IMR-90 (cell line): ENCODE measurements at regions not wholly inside any gene's neighbourhood (a gene's known extent, or its start where the extent isn't known, plus 50 kb on each side); places are given as distances from the start of the nearest gene placed in this dataset.

Source experiments
- ATAC-seq: fragments of 200-7000 bp; cut with Tn5 transposase; 2 replicates; pipeline ENCODE4 v1.9.1; 2020; ENCODE audit warnings: low read depth, mild to moderate bottlenecking, moderate library complexity
- BruUV-seq: library from RNA; stranded (reverse); fragments of 400-500 nt; replicated peaks from 2 replicates; lab custom pipeline; 2021; lab: Mats Ljungman, UMichigan
- CTCF ChIA-PET: fragments of 300-600 bp; formaldehyde crosslinking; extraction: SDS; loops from one replicate; lab custom pipeline; 2021; ENCODE audit warnings: antibody characterized with exemption; lab: Yijun Ruan, JAX
- POLR2A ChIA-PET: fragments of 300-600 bp; sonication (Branson Sonifier 250); formaldehyde crosslinking; loops from one replicate; lab custom pipeline; 2022; ENCODE audit warnings: antibody characterized with exemption; ENCODE audit not compliant: unreplicated experiment; lab: Charles Lee
- DNase-seq: peaks from one replicate; pipeline ENCODE4 v3.0.0; 2013
- H2AFZ ChIP-seq: replicated peaks from 2 replicates; pipeline ENCODE3; 2013; ENCODE audit warnings: low read length, mild to moderate bottlenecking; ENCODE audit not compliant: poor library complexity
- H2AK5ac ChIP-seq: 2 replicates; pipeline ENCODE4 v1.6.1; 2013; ENCODE audit warnings: low read depth, low read length, inconsistent platforms
- H2AK9ac ChIP-seq: replicated peaks from 2 replicates; pipeline ENCODE3; 2013; ENCODE audit warnings: mild to moderate bottlenecking, low read depth, low read length, moderate library complexity; ENCODE audit not compliant: poor library complexity
- H2BK120ac ChIP-seq: 2 replicates; pipeline ENCODE4 v1.6.1; 2013; ENCODE audit warnings: low read depth, low read length, inconsistent platforms
- H2BK15ac ChIP-seq: 3 replicates; pipeline ENCODE4 v1.6.1; 2013; ENCODE audit warnings: low read depth, low read length, inconsistent platforms
- H2BK20ac ChIP-seq: 2 replicates; pipeline ENCODE4 v1.6.1; 2013; ENCODE audit warnings: low read depth, mild to moderate bottlenecking, inconsistent platforms, low read length, moderate library complexity
- H2BK5ac ChIP-seq: 2 replicates; pipeline ENCODE4 v1.6.1; 2013; ENCODE audit warnings: mild to moderate bottlenecking, low read depth, low read length, inconsistent platforms; ENCODE audit not compliant: poor library complexity, severe bottlenecking
- H3K14ac ChIP-seq: replicated peaks from 2 replicates; pipeline ENCODE4 v1.6.1; 2013; ENCODE audit warnings: low read depth, low read length, inconsistent platforms
- H3K18ac ChIP-seq: 2 replicates; pipeline ENCODE4 v1.6.1; 2013; ENCODE audit warnings: low read depth, low read length, control low read depth
- H3K23ac ChIP-seq: 2 replicates; pipeline ENCODE4 v1.6.1; 2013; ENCODE audit warnings: low read depth, low read length, inconsistent platforms
- H3K27ac ChIP-seq: 2 replicates; pipeline ENCODE4 v1.5.1; 2013; ENCODE audit warnings: mild to moderate bottlenecking, control low read depth, low read length; ENCODE audit not compliant: insufficient read depth
- H3K27me3 ChIP-seq: 2 replicates; pipeline ENCODE4 v1.6.1; 2013; ENCODE audit warnings: low read length; ENCODE audit not compliant: control insufficient read depth, insufficient read depth
- H3K36me3 ChIP-seq: 2 replicates; pipeline ENCODE4 v1.6.1; 2013; ENCODE audit warnings: low read length, mixed read lengths; ENCODE audit not compliant: control insufficient read depth, insufficient read depth
- H3K4ac ChIP-seq: 2 replicates; pipeline ENCODE4 v1.6.1; 2013; ENCODE audit warnings: low read depth, low read length, inconsistent platforms
- H3K4me1 ChIP-seq: 2 replicates; pipeline ENCODE4 v1.6.1; 2013; ENCODE audit warnings: low read length, mixed read lengths; ENCODE audit not compliant: control insufficient read depth, insufficient read depth
- H3K4me2 ChIP-seq: 2 replicates; pipeline ENCODE4 v1.6.1; 2013; ENCODE audit warnings: low read depth, mild to moderate bottlenecking, control low read depth, low read length, moderate library complexity
- H3K4me3 ChIP-seq: 2 replicates; pipeline ENCODE4 v1.5.1; 2013; ENCODE audit warnings: low read depth, mild to moderate bottlenecking, control low read depth, low read length, moderate library complexity; ENCODE audit not compliant: insufficient read depth
- H3K56ac ChIP-seq: 2 replicates; pipeline ENCODE4 v1.6.1; 2013; ENCODE audit warnings: low read length, inconsistent platforms; ENCODE audit not compliant: insufficient read depth; ENCODE audit errors: extremely low read depth
- H3K79me1 ChIP-seq, 2 experiments: 2 replicates each; pipeline ENCODE4 v1.6.1; 2013; ENCODE audit warnings: low read length in 2 of 2, inconsistent platforms in 1 of 2, low read depth in 1 of 2
- H3K9ac ChIP-seq: 2 replicates; pipeline ENCODE4 v1.6.1; 2013; ENCODE audit warnings: low read depth, low read length, control low read depth
- H3K9me1 ChIP-seq: 2 replicates; pipeline ENCODE4 v1.6.1; 2013; ENCODE audit warnings: low read length, inconsistent platforms; ENCODE audit not compliant: insufficient read depth
- H3K9me3 ChIP-seq: 2 replicates; pipeline ENCODE4 v1.6.1; 2013; ENCODE audit warnings: low read length; ENCODE audit not compliant: control insufficient read depth, insufficient read depth
- H4K20me1 ChIP-seq: 2 replicates; pipeline ENCODE4 v1.6.1; 2013; ENCODE audit warnings: low read length, inconsistent platforms; ENCODE audit not compliant: insufficient read depth
- H4K5ac ChIP-seq: 2 replicates; pipeline ENCODE4 v1.6.1; 2013; ENCODE audit warnings: mild to moderate bottlenecking, low read depth, low read length, control low read depth
- H4K8ac ChIP-seq, 2 experiments: 2 replicates each; pipeline ENCODE4 v1.6.1; 2013; ENCODE audit warnings: low read depth in 2 of 2, low read length in 2 of 2, control low read depth in 1 of 2, inconsistent platforms in 1 of 2
- H4K91ac ChIP-seq: 2 replicates; pipeline ENCODE4 v1.6.1; 2013; ENCODE audit warnings: low read depth, low read length, inconsistent platforms; ENCODE audit not compliant: insufficient read depth
- BHLHE40 ChIP-seq: fragments of 150-350 bp; IDR thresholded peaks from 2 replicates; pipeline ENCODE4 v1.6.1; 2016; ENCODE audit warnings: mild to moderate bottlenecking, low read depth, low read length
- CEBPB ChIP-seq: IDR thresholded peaks from 2 replicates; pipeline ENCODE4 v1.6.1; 2012; ENCODE audit warnings: low read depth, low read length, improper control_type of control experiment
- CHD1 ChIP-seq: IDR thresholded peaks from 2 replicates; pipeline ENCODE4 v1.6.1; 2012; ENCODE audit warnings: low read depth, low read length, improper control_type of control experiment
- CTCF ChIP-seq: conservative IDR thresholded peaks from 2 replicates; pipeline ENCODE4 v1.5.1; 2012; ENCODE audit warnings: mild to moderate bottlenecking, low read depth, low read length, improper control_type of control experiment
- ELK1 ChIP-seq: fragments of 150-350 bp; IDR thresholded peaks from 2 replicates; pipeline ENCODE4 v1.6.1; 2016; ENCODE audit warnings: low read depth, mild to moderate bottlenecking, low read length, moderate library complexity, borderline replicate concordance
- FOS ChIP-seq: fragments of 150-350 bp; IDR thresholded peaks from 2 replicates; pipeline ENCODE4 v1.6.1; 2016; ENCODE audit warnings: low read depth, low read length
- MAFK ChIP-seq: IDR thresholded peaks from 2 replicates; pipeline ENCODE4 v1.6.1; 2012; ENCODE audit warnings: low read depth, low read length, improper control_type of control experiment
- MAZ ChIP-seq: IDR thresholded peaks from 2 replicates; pipeline ENCODE4 v1.6.1; 2012; ENCODE audit warnings: low read depth, mild to moderate bottlenecking, low read length, improper control_type of control experiment, moderate library complexity, borderline replicate concordance
- MXI1 ChIP-seq: IDR thresholded peaks from 2 replicates; pipeline ENCODE4 v1.6.1; 2012; ENCODE audit warnings: low read depth, mild to moderate bottlenecking, low read length, moderate library complexity, borderline replicate concordance
- NFE2L2 ChIP-seq: fragments of 150-350 bp; IDR thresholded peaks from 2 replicates; pipeline ENCODE4 v1.6.1; 2016; ENCODE audit warnings: low read depth, mild to moderate bottlenecking, low read length
- POLR2A ChIP-seq: IDR thresholded peaks from 2 replicates; pipeline ENCODE4 v1.6.1; 2012; ENCODE audit warnings: mild to moderate bottlenecking, low read depth, low read length
- RAD21 ChIP-seq: IDR thresholded peaks from 2 replicates; pipeline ENCODE4 v1.6.1; 2012; ENCODE audit warnings: low read length, improper control_type of control experiment
- RCOR1 ChIP-seq: IDR thresholded peaks from 2 replicates; pipeline ENCODE4 v1.6.1; 2012; ENCODE audit warnings: mild to moderate bottlenecking, low read length, improper control_type of control experiment; ENCODE audit not compliant: insufficient replicate concordance
- RFX5 ChIP-seq: IDR thresholded peaks from 2 replicates; pipeline ENCODE4 v1.8.0; 2012; ENCODE audit warnings: low read depth, mild to moderate bottlenecking, low read length, moderate library complexity
- SMC3 ChIP-seq: fragments of 150-350 bp; IDR thresholded peaks from 2 replicates; pipeline ENCODE4 v1.6.1; 2016; ENCODE audit warnings: low read depth, mild to moderate bottlenecking, antibody characterized with exemption, low read length, moderate library complexity
- USF2 ChIP-seq: fragments of 150-350 bp; IDR thresholded peaks from 2 replicates; pipeline ENCODE4 v1.6.1; 2017; ENCODE audit warnings: mild to moderate bottlenecking, antibody characterized with exemption, low read length, low read depth
- WGBS, 2 experiments: methylation state at CpG; one replicate each; pipeline versions ENCODE4 v1.1.5 to v1.1.7; 2013; ENCODE audit warnings: missing lambda C conversion rate in 2 of 2; ENCODE audit not compliant: insufficient read length in 1 of 2; ENCODE audit errors: extremely low coverage in 2 of 2; 5-methylcytosine and 5-hydroxymethylcytosine counted together
- dilution Hi-C: fragments of 300-500 bp; cut with HindIII; formaldehyde crosslinking; loops from one replicate; pipeline ENCODE4 v1.14.3; 2018; ENCODE audit warnings: low sequenced_read_pairs; ENCODE audit not compliant: unreplicated experiment
- in situ Hi-C: fragments of 300-500 bp; cut with MboI; formaldehyde crosslinking; loops from 3 replicates; pipeline ENCODE4 v1.14.3; 2019; ENCODE audit warnings: low sequenced_read_pairs, inconsistent platforms, mixed read lengths
- intact Hi-C: fragments of 100-400 bp; cut with micrococcal nuclease; formaldehyde crosslinking; loops from 2 replicates; pipeline ENCODE4 v1.10.0; 2022

GRCh38 chr5:116660929-116661328 lies 86.3 kb upstream of the SEMA6A start:
- Histone ChIP-seq H3K56ac (no peak overlapping the region), H3K4me3 (no peak overlapping the region), H3K4ac (no peak overlapping the region), H3K9ac (no peak overlapping the region), H3K9me3 (peaks cover 16% of the 10 kb centered on the region), H2BK20ac (no peak overlapping the region), H3K4me1 (no peaks in the 10 kb centered on the region), H4K5ac (no peak overlapping the region), H3K27me3 (no peaks in the 10 kb centered on the region), H4K8ac (no peak overlapping the region), H4K20me1 (no peaks in the 10 kb centered on the region), H3K9me1 (no peaks in the 10 kb centered on the region), H2BK15ac (no peak overlapping the region), H3K27ac (no peak overlapping the region), H3K23ac (no peak overlapping the region), H2BK120ac (no peak overlapping the region), H2BK5ac (no peak overlapping the region), H3K18ac (no peak overlapping the region), H3K14ac (no peak overlapping the region), H2AFZ (no peak overlapping the region), H3K79me1 (no peaks in the 10 kb centered on the region), H2AK9ac (no peak overlapping the region), H4K91ac (no peak overlapping the region), H3K4me2 (no peak overlapping the region), H2AK5ac (no peak overlapping the region), H3K36me3 (no peaks in the 10 kb centered on the region)
- CTCF ChIA-PET: no interaction called here
- intact Hi-C loops (no loop called here), in situ Hi-C loops (no loop called here), dilution Hi-C loops (no loop called here)
- DNase-seq (no peak), ATAC-seq (no peak)
- TF ChIP-seq USF2: no peak
- TF ChIP-seq CEBPB: no peak
- no peak for TF ChIP-seq CTCF
- no peak for TF ChIP-seq MAFK
- no peak for TF ChIP-seq POLR2A
- TF ChIP-seq MAZ: no peak
- TF ChIP-seq RCOR1: no peak
- no peak for TF ChIP-seq RFX5
- no peak for TF ChIP-seq MXI1
- no peak for TF ChIP-seq BHLHE40
- no peak for TF ChIP-seq FOS
- no peak for TF ChIP-seq NFE2L2
- TF ChIP-seq SMC3: no peak
- TF ChIP-seq RAD21: no peak
- TF ChIP-seq ELK1: no peak
- no peak for TF ChIP-seq CHD1
- no CpG with 5 or more reads among the region's 5 CpGs for WGBS, 2 experiments
- POLR2A ChIA-PET: no interaction called here
- no TSS peak for BruUV-seq
